ENCODE measurements at regions not wholly inside any gene's neighbourhood (a gene's known extent, or its start where the extent isn't known, plus 50 kb on each side); places are given as distances from the start of the nearest gene placed in this dataset.
"Not testable (repeated sequence)": the region's sequence is repeated elsewhere in the genome, so short reads cannot be mapped to it uniquely, and the experiment has no call there.

GRCh38 chr4:49117951-49118350 lies 131.9 kb downstream of the CWH43 start:
- not testable (repeated sequence) for H3K79me2 ChIP-seq (ENCODE audit: low read length); H3K4me1 ChIP-seq (ENCODE audit: low read length); H3K9me2 ChIP-seq (replicated peaks; ENCODE audit: insufficient read depth, low read length); H3K4me2 ChIP-seq (ENCODE audit: low read depth, low read length, poor library complexity, severe bottlenecking); H4K20me1 ChIP-seq (ENCODE audit: insufficient read depth, low read depth, low read length); H3K27ac ChIP-seq (ENCODE audit: low read length); H3K27me3 ChIP-seq (ENCODE audit: low read length); H2AFZ ChIP-seq (ENCODE audit: low read length); H3K4me3 ChIP-seq (ENCODE audit: low read length); H3K9ac ChIP-seq (ENCODE audit: low read length); H3K36me3 ChIP-seq (ENCODE audit: insufficient read depth, low read length)
- peak; percentile 11 for DNase-seq
- H3K9me3 ChIP-seq (ENCODE audit: low read length) = peaks cover 32% of the 10 kb centered on the region

DNA sequence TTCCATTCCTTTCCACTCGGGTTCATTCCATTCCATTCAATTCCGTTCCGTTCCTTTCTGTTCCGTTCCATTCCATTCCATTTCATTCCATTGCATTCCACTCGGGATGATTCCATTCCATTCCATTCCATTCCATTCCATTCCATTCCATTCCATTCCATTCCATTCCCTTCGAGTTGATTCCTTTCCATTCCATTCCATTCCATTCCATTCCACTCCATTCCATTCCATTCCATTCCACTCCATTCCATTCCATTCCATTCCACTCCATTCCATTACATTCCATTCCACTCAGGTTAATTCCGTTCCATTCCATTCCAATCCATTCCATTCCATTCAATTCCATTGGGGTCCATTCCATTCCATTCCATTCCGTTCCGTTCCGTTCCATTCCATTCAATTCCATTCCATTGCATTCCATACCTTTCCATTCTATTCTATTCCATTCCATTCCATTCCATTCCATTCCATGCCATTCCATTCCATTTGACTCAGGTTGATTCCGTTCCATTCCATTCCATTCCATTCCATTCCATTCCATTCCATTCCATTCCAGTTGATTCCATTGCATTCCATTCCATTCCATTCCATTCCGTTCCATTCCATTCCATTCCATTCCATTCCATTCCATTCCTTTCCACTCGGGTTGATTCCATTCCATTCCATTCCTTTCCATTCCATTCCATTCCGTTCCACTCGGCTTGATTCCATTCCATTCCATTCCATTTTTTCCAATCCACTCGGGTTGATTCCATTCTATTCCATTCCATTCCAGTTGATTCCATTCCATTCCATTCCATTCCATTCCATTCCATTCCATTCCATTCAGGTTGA lies 132.5 kb downstream of the CWH43 start:
- H3K36me3 ChIP-seq (ENCODE audit: insufficient read depth, low read length); H4K20me1 ChIP-seq (ENCODE audit: insufficient read depth, low read depth, low read length); H3K4me1 ChIP-seq (ENCODE audit: low read length); H3K9me2 ChIP-seq (replicated peaks; ENCODE audit: insufficient read depth, low read length); H3K27me3 ChIP-seq (ENCODE audit: low read length); H3K9ac ChIP-seq (ENCODE audit: low read length); H2AFZ ChIP-seq (ENCODE audit: low read length); H3K79me2 ChIP-seq (ENCODE audit: low read length); H3K27ac ChIP-seq (ENCODE audit: low read length); H3K4me2 ChIP-seq (ENCODE audit: low read depth, low read length, poor library complexity, severe bottlenecking): not testable (repeated sequence)
- H3K9me3 ChIP-seq (ENCODE audit: low read length) = peaks cover 28% of the 10 kb centered on the region
- peak overlapping the region; percentile 6; the same call in 1 of the 2 replicates for H3K4me3 ChIP-seq (ENCODE audit: low read length)
- peak; percentile 40 for DNase-seq

GRCh38 chr4:49119345-49119744 lies 133.3 kb downstream of the CWH43 start:
- H3K9me2 ChIP-seq (replicated peaks; ENCODE audit: insufficient read depth, low read length); H3K9ac ChIP-seq (ENCODE audit: low read length): not testable (repeated sequence)
- DNase-seq = peak; percentile 33

GRCh38 chr4:49120042-49120779 lies 134.1 kb downstream of the CWH43 start:
- DNase-seq = peak; percentile 43
- H3K4me3 ChIP-seq (ENCODE audit: low read length); H3K36me3 ChIP-seq (ENCODE audit: insufficient read depth, low read length); H3K9ac ChIP-seq (ENCODE audit: low read length); H3K27me3 ChIP-seq (ENCODE audit: low read length); H3K27ac ChIP-seq (ENCODE audit: low read length); H3K79me2 ChIP-seq (ENCODE audit: low read length); H3K9me2 ChIP-seq (replicated peaks; ENCODE audit: insufficient read depth, low read length); H4K20me1 ChIP-seq (ENCODE audit: insufficient read depth, low read depth, low read length); H2AFZ ChIP-seq (ENCODE audit: low read length); H3K4me2 ChIP-seq (ENCODE audit: low read depth, low read length, poor library complexity, severe bottlenecking); H3K4me1 ChIP-seq (ENCODE audit: low read length): not testable (repeated sequence)
- H3K9me3 ChIP-seq (ENCODE audit: low read length) = peaks cover 24% of the 10 kb centered on the region

More at GRCh38 chr4:49119345-49119744, 133.3 kb downstream of the CWH43 start:
- H3K79me2 ChIP-seq (ENCODE audit: low read length); H3K27ac ChIP-seq (ENCODE audit: low read length); H3K4me1 ChIP-seq (ENCODE audit: low read length); H2AFZ ChIP-seq (ENCODE audit: low read length); H3K27me3 ChIP-seq (ENCODE audit: low read length); H3K4me2 ChIP-seq (ENCODE audit: low read depth, low read length, poor library complexity, severe bottlenecking); H4K20me1 ChIP-seq (ENCODE audit: insufficient read depth, low read depth, low read length); H3K36me3 ChIP-seq (ENCODE audit: insufficient read depth, low read length): not testable (repeated sequence)
- H3K4me3 ChIP-seq (ENCODE audit: low read length) = peak overlapping the region; percentile 0; the same call in 1 of the 2 replicates
- H3K9me3 ChIP-seq (ENCODE audit: low read length) = peaks cover 28% of the 10 kb centered on the region

DNA sequence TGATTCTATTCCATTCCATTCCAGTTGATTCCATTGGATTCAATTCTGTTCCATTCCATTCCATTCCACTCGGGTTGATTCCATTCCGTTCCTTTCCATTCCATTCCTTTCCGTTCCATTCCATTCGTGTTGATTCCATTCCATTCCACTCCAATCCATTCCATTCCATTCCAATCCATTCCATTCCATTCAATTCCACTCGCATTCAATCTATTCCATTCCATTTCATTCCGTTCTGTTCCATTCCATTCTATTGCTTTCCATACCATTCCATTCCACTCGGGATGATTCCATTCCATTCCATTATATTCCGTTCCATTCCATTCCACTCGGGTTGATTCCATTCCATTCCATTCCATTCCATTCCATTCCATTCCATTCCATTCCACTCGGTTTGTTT lies 134.7 kb downstream of the CWH43 start:
- not testable (repeated sequence) for H2AFZ ChIP-seq (ENCODE audit: low read length); H3K79me2 ChIP-seq (ENCODE audit: low read length); H3K4me1 ChIP-seq (ENCODE audit: low read length); H3K27me3 ChIP-seq (ENCODE audit: low read length); H3K4me2 ChIP-seq (ENCODE audit: low read depth, low read length, poor library complexity, severe bottlenecking); H3K36me3 ChIP-seq (ENCODE audit: insufficient read depth, low read length); H3K27ac ChIP-seq (ENCODE audit: low read length); H3K9ac ChIP-seq (ENCODE audit: low read length); H3K9me2 ChIP-seq (replicated peaks; ENCODE audit: insufficient read depth, low read length); H4K20me1 ChIP-seq (ENCODE audit: insufficient read depth, low read depth, low read length)
- Histone ChIP-seq H3K9me3 (ENCODE audit: low read length) (peaks cover 24% of the 10 kb centered on the region), H3K4me3 (ENCODE audit: low read length) (peak overlapping the region; percentile 0; the same call in 1 of the 2 replicates)
- DNase-seq = peak; percentile 72

- not testable (repeated sequence) for H2AFZ ChIP-seq (ENCODE audit: low read length); H3K27me3 ChIP-seq (ENCODE audit: low read length); H3K36me3 ChIP-seq (ENCODE audit: insufficient read depth, low read length); H3K27ac ChIP-seq (ENCODE audit: low read length); H3K4me3 ChIP-seq (ENCODE audit: low read length); H4K20me1 ChIP-seq (ENCODE audit: insufficient read depth, low read depth, low read length); H3K4me1 ChIP-seq (ENCODE audit: low read length); DNase-seq; H3K79me2 ChIP-seq (ENCODE audit: low read length); H3K9ac ChIP-seq (ENCODE audit: low read length); H3K4me2 ChIP-seq (ENCODE audit: low read depth, low read length, poor library complexity, severe bottlenecking); H3K9me2 ChIP-seq (replicated peaks; ENCODE audit: insufficient read depth, low read length); H3K9me3 ChIP-seq (ENCODE audit: low read length)
These were observed 140.4 kb downstream of the CWH43 start for GRCh38 chr4:49126443-49126842.

GRCh38 chr4:49126858-49127257 lies 140.8 kb downstream of the CWH43 start:
- not testable (repeated sequence) for H3K4me3 ChIP-seq (ENCODE audit: low read length); H3K9me2 ChIP-seq (replicated peaks; ENCODE audit: insufficient read depth, low read length)

DNA sequence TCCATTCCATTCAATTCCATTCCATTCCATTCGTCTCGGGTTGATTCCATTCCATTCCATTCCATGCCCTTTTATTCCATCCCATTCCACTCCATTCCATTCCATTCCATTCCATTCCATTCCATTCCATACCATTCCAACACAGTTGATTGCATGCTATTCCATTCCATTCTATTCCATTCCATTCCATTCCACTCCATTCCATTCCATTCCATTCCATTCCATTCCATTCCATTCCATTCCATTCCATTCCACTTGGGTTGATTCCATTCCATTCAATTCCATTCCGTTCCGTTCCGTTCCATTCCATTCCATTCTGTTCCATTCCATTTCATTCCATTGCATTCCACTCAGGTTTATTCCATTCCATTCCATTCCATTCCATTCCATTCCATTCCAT lies 143.3 kb downstream of the CWH43 start:
- H3K79me2 ChIP-seq (ENCODE audit: low read length); H3K27ac ChIP-seq (ENCODE audit: low read length); H3K4me3 ChIP-seq (ENCODE audit: low read length); H2AFZ ChIP-seq (ENCODE audit: low read length); H3K9me3 ChIP-seq (ENCODE audit: low read length); H3K4me2 ChIP-seq (ENCODE audit: low read depth, low read length, poor library complexity, severe bottlenecking); H4K20me1 ChIP-seq (ENCODE audit: insufficient read depth, low read depth, low read length); DNase-seq; H3K4me1 ChIP-seq (ENCODE audit: low read length); H3K36me3 ChIP-seq (ENCODE audit: insufficient read depth, low read length); H3K9ac ChIP-seq (ENCODE audit: low read length); H3K9me2 ChIP-seq (replicated peaks; ENCODE audit: insufficient read depth, low read length); H3K27me3 ChIP-seq (ENCODE audit: low read length): not testable (repeated sequence)

More at GRCh38 chr4:49126858-49127257, 140.8 kb downstream of the CWH43 start:
- not testable (repeated sequence) for H3K79me2 ChIP-seq (ENCODE audit: low read length); H3K9me3 ChIP-seq (ENCODE audit: low read length); H2AFZ ChIP-seq (ENCODE audit: low read length); H3K4me1 ChIP-seq (ENCODE audit: low read length); H3K36me3 ChIP-seq (ENCODE audit: insufficient read depth, low read length); H4K20me1 ChIP-seq (ENCODE audit: insufficient read depth, low read depth, low read length); H3K27me3 ChIP-seq (ENCODE audit: low read length); H3K27ac ChIP-seq (ENCODE audit: low read length); H3K9ac ChIP-seq (ENCODE audit: low read length); H3K4me2 ChIP-seq (ENCODE audit: low read depth, low read length, poor library complexity, severe bottlenecking); DNase-seq
